GM10266 (cell line): ENCODE measurements at regions not wholly inside any gene's neighbourhood (a gene's known extent, or its start where the extent isn't known, plus 50 kb on each side); places are given as distances from the start of the nearest gene placed in this dataset.

Experiments
- DNase-seq: peaks from one replicate; pipeline ENCODE4 v3.0.0; 2012; ENCODE audit errors: extremely low spot score
- TF ChIP-seq, protein P1 (sequence below): IDR thresholded peaks from 2 replicates; pipeline ENCODE4 v1.5.1; 2012; ENCODE audit warnings: mild to moderate bottlenecking, low read depth; ENCODE audit not compliant: control insufficient read depth, insufficient read depth; ENCODE audit errors: missing control alignments

DNA sequence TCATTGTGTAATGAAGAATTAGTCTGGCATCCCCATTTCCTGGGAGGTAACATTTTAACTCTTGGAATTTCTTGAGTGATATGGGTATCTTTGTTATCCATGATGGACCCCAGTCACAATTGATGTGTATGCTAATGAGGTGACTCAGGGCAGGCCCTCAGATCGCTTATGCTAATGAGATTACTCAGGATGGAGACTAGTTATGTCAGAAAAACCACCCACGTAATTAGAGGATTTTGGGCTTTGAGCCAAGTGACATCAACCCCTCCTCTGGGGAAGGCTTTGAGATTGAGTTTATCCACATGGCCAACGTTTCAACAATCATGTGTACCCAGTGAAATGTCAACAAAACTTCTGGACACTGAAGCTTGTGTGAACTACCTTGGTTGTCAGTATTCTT is 772.7 kb downstream of the STPG2 start:
- TF ChIP-seq, protein P1, sequence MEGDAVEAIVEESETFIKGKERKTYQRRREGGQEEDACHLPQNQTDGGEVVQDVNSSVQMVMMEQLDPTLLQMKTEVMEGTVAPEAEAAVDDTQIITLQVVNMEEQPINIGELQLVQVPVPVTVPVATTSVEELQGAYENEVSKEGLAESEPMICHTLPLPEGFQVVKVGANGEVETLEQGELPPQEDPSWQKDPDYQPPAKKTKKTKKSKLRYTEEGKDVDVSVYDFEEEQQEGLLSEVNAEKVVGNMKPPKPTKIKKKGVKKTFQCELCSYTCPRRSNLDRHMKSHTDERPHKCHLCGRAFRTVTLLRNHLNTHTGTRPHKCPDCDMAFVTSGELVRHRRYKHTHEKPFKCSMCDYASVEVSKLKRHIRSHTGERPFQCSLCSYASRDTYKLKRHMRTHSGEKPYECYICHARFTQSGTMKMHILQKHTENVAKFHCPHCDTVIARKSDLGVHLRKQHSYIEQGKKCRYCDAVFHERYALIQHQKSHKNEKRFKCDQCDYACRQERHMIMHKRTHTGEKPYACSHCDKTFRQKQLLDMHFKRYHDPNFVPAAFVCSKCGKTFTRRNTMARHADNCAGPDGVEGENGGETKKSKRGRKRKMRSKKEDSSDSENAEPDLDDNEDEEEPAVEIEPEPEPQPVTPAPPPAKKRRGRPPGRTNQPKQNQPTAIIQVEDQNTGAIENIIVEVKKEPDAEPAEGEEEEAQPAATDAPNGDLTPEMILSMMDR, result no peak
- no peak for DNase-seq

DNA sequence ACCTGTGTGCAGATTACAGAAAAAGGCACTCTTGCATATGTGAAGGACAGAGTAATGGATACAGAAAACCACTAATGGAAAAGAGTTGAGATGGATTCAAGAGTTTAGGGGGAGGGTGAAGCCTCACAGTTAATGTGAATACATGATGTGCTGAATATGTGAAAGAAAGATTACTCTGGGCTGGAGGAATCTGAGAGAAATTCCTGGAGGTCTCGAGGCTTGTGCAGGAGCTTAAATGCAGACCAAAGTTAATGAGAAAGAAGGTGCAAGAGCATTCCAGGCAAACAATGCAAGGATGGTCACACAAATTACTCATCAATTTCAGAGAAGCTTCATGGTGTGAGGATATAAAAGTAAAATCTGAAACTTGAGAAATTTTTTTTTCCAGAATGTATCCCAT is 768.8 kb downstream of the STPG2 start:
- no peak for DNase-seq
- TF ChIP-seq, protein P1, result no peak

DNA sequence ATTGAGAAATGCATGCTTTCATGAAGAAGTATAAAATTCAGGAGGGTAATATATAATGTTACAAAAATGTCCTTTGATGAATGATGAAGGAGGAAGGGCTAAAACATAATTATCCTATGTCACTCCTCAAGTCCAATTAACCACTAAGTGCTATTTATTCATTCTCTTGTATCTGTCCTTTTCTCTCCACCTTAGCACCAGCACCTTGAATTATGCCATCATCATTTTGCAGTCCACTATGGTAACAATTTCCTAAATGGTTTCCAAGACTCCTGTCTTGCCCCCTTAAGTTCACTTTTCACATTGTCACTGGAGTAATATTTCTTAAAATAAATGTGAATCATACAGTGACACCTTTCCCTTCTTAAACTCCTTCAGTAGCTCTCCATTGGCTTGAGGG is 756.3 kb downstream of the STPG2 start:
- TF ChIP-seq, protein P1, result no peak
- DNase-seq, result no peak

DNA sequence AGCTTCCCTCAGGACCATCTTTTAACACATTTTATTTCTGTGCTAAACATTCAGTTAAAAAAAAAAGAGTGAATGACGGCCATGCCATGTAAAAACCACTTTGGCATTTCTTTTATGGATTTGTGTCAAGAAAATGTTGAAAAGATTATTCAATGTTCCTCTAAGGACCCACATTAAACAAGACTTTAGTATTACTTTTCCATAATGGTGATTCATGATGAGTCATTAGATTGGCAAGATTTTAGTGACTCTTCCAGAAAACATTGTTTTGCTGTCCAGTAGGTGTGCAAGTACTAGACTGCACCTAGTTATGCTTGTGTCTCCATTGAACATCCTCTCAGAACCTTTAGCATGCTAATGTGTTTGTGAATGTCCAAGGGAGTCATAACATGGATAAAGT is 748.6 kb downstream of the STPG2 start:
- no peak for DNase-seq
- TF ChIP-seq, protein P1, result no peak

DNA sequence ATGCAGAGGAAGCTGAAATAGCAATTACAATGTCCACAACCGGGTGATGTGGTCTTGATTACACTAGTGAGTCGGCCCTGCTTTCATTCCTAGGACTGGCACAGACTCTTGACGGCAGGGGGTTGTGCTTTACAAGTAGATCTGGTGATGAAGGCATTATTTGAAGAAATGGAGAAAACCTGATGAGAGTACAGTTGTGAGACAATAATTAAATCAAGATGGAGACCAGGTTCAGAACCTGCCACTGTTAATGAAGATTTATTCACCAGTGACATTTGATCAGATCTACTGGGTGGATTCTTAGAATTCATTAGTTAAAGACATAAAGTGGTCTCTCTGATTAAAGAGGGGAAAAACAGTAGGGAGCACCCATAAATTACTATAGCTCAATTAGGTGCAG is 747.2 kb downstream of the STPG2 start:
- no peak for DNase-seq
- TF ChIP-seq, protein P1, result no peak

DNA sequence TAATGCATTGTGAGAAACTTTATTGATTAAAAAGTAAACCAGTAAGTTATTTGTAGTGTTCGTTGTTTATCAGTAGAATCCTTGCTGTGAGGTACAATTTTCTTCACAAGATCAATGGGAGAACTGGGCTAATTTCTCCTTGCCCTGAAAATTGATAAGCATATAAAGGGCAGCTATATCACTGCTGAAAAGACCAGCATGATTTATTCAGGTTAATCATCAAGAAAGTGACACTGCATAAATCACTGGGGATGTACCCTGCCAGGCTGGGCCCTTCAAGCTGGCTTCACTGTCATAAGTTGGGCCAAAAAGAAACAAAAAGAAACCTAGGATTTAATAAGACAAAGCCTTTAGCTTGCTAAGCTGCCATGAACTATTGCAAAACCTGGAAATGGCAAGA is 746.7 kb downstream of the STPG2 start:
- TF ChIP-seq, protein P1, result no peak
- DNase-seq, result no peak

DNA sequence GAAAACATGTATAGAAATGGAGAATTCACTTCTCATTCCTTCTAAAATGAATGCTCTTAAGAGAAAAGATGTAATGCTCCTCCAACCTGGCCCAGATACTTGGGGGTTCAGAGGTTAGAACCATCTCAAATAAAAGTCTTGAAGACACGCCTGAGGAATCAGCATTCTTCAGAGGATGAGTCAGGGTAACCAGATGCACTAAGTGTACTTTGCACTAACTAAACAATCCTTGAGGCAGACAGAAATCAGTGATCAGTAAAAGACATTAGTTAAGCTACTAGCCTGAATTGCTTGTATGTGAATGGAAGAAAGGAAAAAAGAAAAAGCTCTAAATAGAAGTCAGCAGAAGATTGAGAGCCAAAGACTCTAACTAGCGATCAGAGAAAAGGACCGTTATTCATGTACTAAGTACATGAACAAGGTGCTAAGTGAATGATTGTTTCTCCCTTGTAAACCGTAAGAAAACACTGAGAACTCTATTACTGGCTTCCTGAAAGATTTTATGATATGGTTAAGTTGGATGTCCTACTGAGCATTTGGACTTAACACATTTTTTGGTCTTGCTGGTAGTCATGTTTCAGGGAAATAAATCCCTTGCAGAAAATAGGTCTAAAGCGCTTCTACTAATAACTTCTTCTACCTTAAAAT is 738.3 kb downstream of the STPG2 start:
- DNase-seq, result no peak
- TF ChIP-seq, protein P1, result no peak
